ENCODE measurements at regions not wholly inside any gene's neighbourhood (a gene's known extent, or its start where the extent isn't known, plus 50 kb on each side); places are given as distances from the start of the nearest gene placed in this dataset.

DNA sequence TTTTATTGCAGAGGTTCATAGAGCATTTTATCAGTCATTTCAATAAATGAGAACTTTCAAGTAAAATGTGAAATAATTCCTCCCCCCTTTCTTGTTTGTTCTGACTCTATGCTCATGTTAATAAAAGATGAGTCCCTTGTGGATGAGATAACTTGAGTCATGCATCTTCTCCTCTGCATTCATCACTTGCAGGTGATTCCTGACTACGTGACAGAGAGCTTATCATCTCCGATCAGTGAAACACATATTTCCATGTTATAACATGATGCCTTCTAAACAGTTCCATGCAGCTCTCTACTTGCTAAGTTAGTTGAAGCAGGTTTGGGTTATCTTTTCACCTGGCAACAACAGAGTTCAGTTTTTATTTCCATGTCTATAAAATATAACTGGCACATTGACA is 160.1 kb upstream of the ANKRD50 start:
- no peak for TF ChIP-seq CTCF (IDR thresholded peaks at IDR 0.05)
- Mint-ChIP-seq H3K9me3 (ENCODE audit: low read depth) (peaks cover 11% of the 10 kb centered on the region), H3K4me1 (ENCODE audit: low read depth) (peaks cover 24% of the 10 kb centered on the region), H3K27me3 (ENCODE audit: low read depth) (no peaks in the 10 kb centered on the region), H3K36me3 (ENCODE audit: low read depth) (peaks cover 6% of the 10 kb centered on the region), H3K27ac (ENCODE audit: unreplicated experiment) (no peak overlapping the region), H3K4me3 (ENCODE audit: unreplicated experiment) (no peak overlapping the region)
- no peak for DNase-seq (ENCODE audit: low spot score)

- H3K27me3 Mint-ChIP-seq (ENCODE audit: low read depth), result no peaks in the 10 kb centered on the region
- H3K36me3 Mint-ChIP-seq (ENCODE audit: low read depth), result no peaks in the 10 kb centered on the region
- H3K9me3 Mint-ChIP-seq (ENCODE audit: low read depth), result peaks cover 2% of the 10 kb centered on the region
- H3K27ac Mint-ChIP-seq (ENCODE audit: unreplicated experiment), result peak overlapping the region; percentile 73
- TF ChIP-seq CTCF (IDR thresholded peaks at IDR 0.05), result no peak
- DNase-seq (ENCODE audit: low spot score), result no peak
- H3K4me1 Mint-ChIP-seq (ENCODE audit: low read depth), result peaks cover 46% of the 10 kb centered on the region
- H3K4me3 Mint-ChIP-seq (ENCODE audit: unreplicated experiment), result no peak overlapping the region
Measured at GRCh38 chr4:124869961-124870495, 157.5 kb upstream of the ANKRD50 start.

DNA sequence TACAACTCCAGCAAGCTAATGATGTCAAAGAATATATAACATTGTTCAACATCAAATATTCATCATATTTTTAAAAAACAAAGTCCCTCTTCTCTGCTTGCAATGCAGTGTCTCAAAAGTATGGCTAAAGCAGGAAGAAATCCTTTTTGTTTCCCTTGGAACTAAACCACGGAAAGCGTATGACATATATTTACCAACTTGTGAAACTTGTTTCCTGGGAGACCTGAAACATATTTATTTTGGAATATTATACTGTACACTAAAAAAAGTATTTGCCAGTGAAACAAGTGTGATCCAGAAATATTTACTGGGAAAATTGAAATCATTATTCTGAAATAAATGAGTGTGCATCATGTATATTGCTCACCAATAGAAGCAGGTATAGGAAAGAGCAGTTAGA is 156.0 kb upstream of the ANKRD50 start:
- Mint-ChIP-seq H3K36me3 (ENCODE audit: low read depth) (no peaks in the 10 kb centered on the region), H3K4me3 (ENCODE audit: unreplicated experiment) (no peak overlapping the region), H3K27me3 (ENCODE audit: low read depth) (no peaks in the 10 kb centered on the region), H3K9me3 (ENCODE audit: low read depth) (peaks cover 6% of the 10 kb centered on the region), H3K27ac (ENCODE audit: unreplicated experiment) (peak overlapping the region; percentile 94), H3K4me1 (ENCODE audit: low read depth) (peaks cover 50% of the 10 kb centered on the region)
- DNase-seq (ENCODE audit: low spot score), result no peak
- TF ChIP-seq CTCF (IDR thresholded peaks at IDR 0.05), result no peak

GRCh38 chr4:124867536-124867935 is 155.0 kb upstream of the ANKRD50 start:
- TF ChIP-seq CTCF (IDR thresholded peaks at IDR 0.05), result no peak
- H3K27me3 Mint-ChIP-seq (ENCODE audit: low read depth), result no peaks in the 10 kb centered on the region
- H3K4me3 Mint-ChIP-seq (ENCODE audit: unreplicated experiment), result no peak overlapping the region
- H3K4me1 Mint-ChIP-seq (ENCODE audit: low read depth), result peaks cover 57% of the 10 kb centered on the region
- no peaks in the 10 kb centered on the region for H3K36me3 Mint-ChIP-seq (ENCODE audit: low read depth)
- H3K9me3 Mint-ChIP-seq (ENCODE audit: low read depth), result peaks cover 6% of the 10 kb centered on the region
- DNase-seq (ENCODE audit: low spot score), result no peak
- H3K27ac Mint-ChIP-seq (ENCODE audit: unreplicated experiment), result peak overlapping the region; percentile 89

DNA sequence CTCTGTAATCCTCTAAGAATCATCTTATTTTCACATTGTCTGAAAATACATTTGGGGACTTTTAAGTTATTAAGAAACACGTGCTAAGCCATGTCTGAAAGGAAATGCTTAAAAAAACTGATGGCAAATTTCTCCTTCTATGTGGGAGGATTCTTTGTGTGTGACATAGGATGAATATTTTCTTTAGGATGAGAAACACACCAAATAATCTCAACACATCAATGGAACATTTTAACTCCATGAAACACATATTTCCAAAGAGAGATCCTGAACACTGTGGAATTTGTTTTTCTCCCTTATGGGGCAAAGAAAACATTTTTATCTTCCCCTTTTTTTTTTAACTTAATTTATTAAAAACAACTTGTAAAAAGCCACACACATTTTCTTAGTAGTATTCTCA is 153.8 kb upstream of the ANKRD50 start:
- Mint-ChIP-seq H3K4me1 (ENCODE audit: low read depth) (peaks cover 69% of the 10 kb centered on the region), H3K36me3 (ENCODE audit: low read depth) (no peaks in the 10 kb centered on the region)

More for the DNA sequence above, 153.8 kb upstream of the ANKRD50 start:
- Mint-ChIP-seq H3K9me3 (ENCODE audit: low read depth) (peaks cover 6% of the 10 kb centered on the region), H3K27ac (ENCODE audit: unreplicated experiment) (peak overlapping the region; percentile 57), H3K27me3 (ENCODE audit: low read depth) (no peaks in the 10 kb centered on the region), H3K4me3 (ENCODE audit: unreplicated experiment) (no peak overlapping the region)
- DNase-seq (ENCODE audit: low spot score), result no peak
- no peak for TF ChIP-seq CTCF (IDR thresholded peaks at IDR 0.05)
